Skeletal muscle satellite cell (primary cell): ENCODE measurements at regions not wholly inside any gene's neighbourhood (a gene's known extent, or its start where the extent isn't known, plus 50 kb on each side); places are given as distances from the start of the nearest gene placed in this dataset.

ENCODE experiments used
- H3K27me3 ChIP-seq: 2 replicates; pipeline ENCODE4 v1.7.0; 2013; ENCODE audit warnings: low read length; ENCODE audit not compliant: control insufficient read depth, insufficient read depth
- H3K36me3 ChIP-seq: 2 replicates; pipeline ENCODE4 v1.7.0; 2013; ENCODE audit warnings: mild to moderate bottlenecking, control low read depth, low read length; ENCODE audit not compliant: insufficient read depth
- H3K4me1 ChIP-seq: 2 replicates; pipeline ENCODE4 v1.7.0; 2013; ENCODE audit warnings: low read length; ENCODE audit not compliant: control insufficient read depth, insufficient read depth
- H3K4me2 ChIP-seq: 2 replicates; pipeline ENCODE4 v1.7.0; 2013; ENCODE audit warnings: mild to moderate bottlenecking, low read length
- H3K4me3 ChIP-seq: 2 replicates; pipeline ENCODE4 v1.7.0; 2013; ENCODE audit warnings: low read length
- H3K9ac ChIP-seq: 2 replicates; pipeline ENCODE4 v1.7.0; 2013; ENCODE audit warnings: mild to moderate bottlenecking, low read depth, low read length, moderate library complexity
- H3K9me3 ChIP-seq: replicated peaks from 2 replicates; pipeline ENCODE4 v1.7.0; 2013; ENCODE audit warnings: mild to moderate bottlenecking, control low read depth, low read length

DNA sequence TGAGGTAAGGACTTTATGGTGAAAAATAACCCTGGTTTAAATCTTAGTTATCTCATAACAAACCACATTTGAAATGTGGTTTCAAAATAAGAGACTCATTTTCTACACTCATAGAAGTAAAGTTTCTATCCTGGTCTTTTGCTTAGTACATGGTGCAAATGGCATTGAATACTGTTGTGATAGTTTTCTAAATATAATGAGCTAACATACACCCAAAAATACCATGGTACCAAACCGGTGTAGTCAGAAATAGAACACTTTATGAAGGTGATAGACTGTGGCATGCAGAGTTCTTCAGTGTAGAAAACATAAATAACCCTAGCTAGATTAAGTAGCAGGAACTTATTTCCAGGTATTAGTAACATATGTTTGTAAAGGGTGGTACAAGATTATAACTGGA lies 629.4 kb downstream of the PLOD2 start:
- no peak overlapping the region for H3K9ac ChIP-seq
- no peak overlapping the region for H3K4me3 ChIP-seq
- H3K4me1 ChIP-seq, result no peaks in the 10 kb centered on the region
- H3K36me3 ChIP-seq, result no peaks in the 10 kb centered on the region
- H3K27me3 ChIP-seq, result no peaks in the 10 kb centered on the region
- H3K9me3 ChIP-seq, result no peaks in the 10 kb centered on the region
- H3K4me2 ChIP-seq, result no peak overlapping the region

DNA sequence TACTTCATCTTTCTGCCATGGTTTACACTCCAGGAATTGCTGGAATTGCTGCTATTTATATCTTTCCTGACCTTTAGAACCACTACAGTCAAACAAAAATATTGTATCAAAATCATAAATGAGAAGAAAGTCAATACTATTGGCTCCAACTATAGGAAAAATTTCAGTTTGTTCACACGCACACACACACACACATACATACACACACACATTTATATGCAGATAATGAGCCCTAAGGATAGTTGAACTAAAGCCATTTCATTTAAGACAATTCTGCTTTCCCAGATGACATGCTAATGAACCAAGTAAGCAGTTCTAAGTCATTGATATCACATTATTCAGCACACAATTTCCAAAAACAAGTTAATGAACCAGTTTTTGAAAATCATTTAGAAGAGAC lies 627.3 kb downstream of the PLOD2 start:
- no peaks in the 10 kb centered on the region for H3K36me3 ChIP-seq
- H3K4me1 ChIP-seq, result no peaks in the 10 kb centered on the region
- H3K4me2 ChIP-seq, result no peak overlapping the region
- H3K9ac ChIP-seq, result no peak overlapping the region
- no peak overlapping the region for H3K4me3 ChIP-seq
- H3K9me3 ChIP-seq, result no peaks in the 10 kb centered on the region
- no peaks in the 10 kb centered on the region for H3K27me3 ChIP-seq

DNA sequence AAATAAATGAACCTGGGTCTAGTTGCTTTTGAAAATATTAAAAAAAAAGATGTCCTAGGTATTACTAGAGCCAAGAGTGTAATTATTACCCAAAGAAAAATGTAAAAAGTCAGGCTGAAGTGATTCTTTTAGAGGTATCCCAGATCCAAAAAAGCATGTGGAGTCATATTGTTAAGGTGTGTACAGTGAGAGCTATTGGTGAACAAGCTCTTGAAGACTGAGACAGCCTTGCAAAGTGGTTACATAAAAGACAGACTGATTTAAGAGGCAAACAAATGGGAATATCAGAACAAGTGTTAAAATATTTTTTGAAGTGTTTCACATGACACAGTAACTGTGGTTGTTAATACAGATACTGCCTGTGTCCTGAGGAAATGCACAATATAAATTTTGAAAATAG lies 624.5 kb downstream of the PLOD2 start:
- H3K4me3 ChIP-seq, result no peak overlapping the region
- H3K4me2 ChIP-seq, result no peak overlapping the region
- no peaks in the 10 kb centered on the region for H3K36me3 ChIP-seq
- H3K9ac ChIP-seq, result no peak overlapping the region
- H3K4me1 ChIP-seq, result no peaks in the 10 kb centered on the region
- no peaks in the 10 kb centered on the region for H3K27me3 ChIP-seq
- H3K9me3 ChIP-seq, result no peaks in the 10 kb centered on the region

DNA sequence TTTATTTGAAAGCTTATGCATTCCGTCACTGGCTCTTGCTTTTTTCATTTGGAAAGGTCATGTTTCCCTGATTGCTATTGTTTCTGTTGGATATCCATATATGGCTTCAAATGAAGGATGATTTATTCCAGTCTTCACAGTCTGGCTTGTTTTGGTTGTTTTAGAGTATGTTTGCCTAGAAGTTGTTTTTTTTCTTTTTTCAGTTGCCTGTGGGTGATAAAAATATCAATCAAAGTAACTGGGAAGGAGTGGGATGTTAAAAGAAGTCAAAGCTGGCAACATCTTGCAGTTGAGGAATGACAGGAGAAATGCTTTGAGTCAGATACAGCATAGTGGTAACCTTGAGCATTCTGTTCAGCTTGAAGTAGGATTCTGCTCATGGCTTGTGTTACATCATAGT lies 610.5 kb downstream of the PLOD2 start:
- Histone ChIP-seq H3K4me1 (no peaks in the 10 kb centered on the region), H3K27me3 (no peaks in the 10 kb centered on the region), H3K4me2 (no peak overlapping the region), H3K9ac (no peak overlapping the region), H3K4me3 (no peak overlapping the region), H3K9me3 (no peaks in the 10 kb centered on the region), H3K36me3 (no peaks in the 10 kb centered on the region)

DNA sequence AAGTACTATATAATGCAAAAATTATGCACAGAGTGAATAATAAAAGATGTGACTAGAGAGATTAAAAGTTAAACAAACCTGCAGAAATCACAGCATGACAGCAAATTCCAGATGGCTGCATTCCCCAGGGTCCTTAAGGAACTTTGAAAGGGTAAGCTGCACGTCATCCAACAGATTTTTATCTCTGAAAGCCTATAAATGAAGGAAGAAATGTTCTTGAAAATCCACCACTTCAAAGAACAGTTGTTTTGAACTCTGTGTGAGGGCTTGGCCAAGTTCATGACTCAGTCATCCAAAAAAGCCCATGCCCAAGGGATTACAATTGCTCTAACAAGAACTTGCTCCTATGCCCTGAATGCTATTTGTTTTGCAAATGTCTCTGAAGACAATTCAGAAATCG lies 603.6 kb downstream of the PLOD2 start:
- Histone ChIP-seq H3K9me3 (no peaks in the 10 kb centered on the region), H3K27me3 (no peaks in the 10 kb centered on the region), H3K4me1 (no peaks in the 10 kb centered on the region), H3K9ac (no peak overlapping the region), H3K36me3 (no peaks in the 10 kb centered on the region), H3K4me2 (no peak overlapping the region), H3K4me3 (no peak overlapping the region)

DNA sequence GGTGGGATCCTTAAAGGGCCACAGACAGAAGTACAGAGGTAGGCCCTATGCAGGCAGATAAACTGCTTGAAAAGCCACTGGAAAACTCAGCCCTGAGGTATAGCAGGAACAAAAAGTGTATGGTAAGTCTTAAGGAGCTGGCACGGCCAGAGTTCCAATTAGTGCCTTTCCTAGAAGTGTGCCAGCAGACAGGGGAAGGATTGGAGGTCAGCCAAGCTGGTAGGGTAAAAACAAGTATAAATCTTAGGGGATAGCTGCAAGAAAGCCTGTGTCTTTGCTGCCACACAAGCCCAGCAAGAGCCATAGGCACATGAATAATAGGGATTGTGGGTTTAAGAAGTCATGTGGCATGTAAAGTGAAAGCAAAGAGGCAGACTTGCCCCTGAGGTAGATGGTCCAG lies 582.5 kb downstream of the PLOD2 start:
- no peaks in the 10 kb centered on the region for H3K9me3 ChIP-seq
- no peaks in the 10 kb centered on the region for H3K4me1 ChIP-seq
- no peak overlapping the region for H3K9ac ChIP-seq
- no peaks in the 10 kb centered on the region for H3K36me3 ChIP-seq
- no peaks in the 10 kb centered on the region for H3K27me3 ChIP-seq
- H3K4me2 ChIP-seq, result no peak overlapping the region
- H3K4me3 ChIP-seq, result no peak overlapping the region

DNA sequence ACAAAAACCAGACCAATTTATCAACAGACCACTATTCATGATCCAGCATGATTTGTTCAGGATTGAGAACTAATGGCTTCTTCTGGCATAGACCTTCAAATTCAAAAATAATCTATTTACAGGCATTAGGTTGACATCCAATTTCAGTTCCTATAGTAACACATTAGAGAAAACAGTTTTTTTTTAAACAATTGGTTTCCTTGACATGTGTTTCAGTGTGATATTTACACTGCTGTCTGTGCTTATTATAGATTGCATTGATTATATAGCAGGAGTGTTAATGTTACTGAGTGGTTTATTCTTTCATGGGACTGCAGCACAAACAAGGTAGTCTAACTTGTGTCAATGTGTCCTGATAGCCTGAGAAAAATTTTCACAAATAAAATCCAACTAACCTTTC lies 579.3 kb downstream of the PLOD2 start:
- H3K4me1 ChIP-seq, result no peaks in the 10 kb centered on the region
- no peaks in the 10 kb centered on the region for H3K9me3 ChIP-seq
- no peak overlapping the region for H3K4me3 ChIP-seq
- no peaks in the 10 kb centered on the region for H3K36me3 ChIP-seq
- no peak overlapping the region for H3K9ac ChIP-seq
- no peak overlapping the region for H3K4me2 ChIP-seq
- no peaks in the 10 kb centered on the region for H3K27me3 ChIP-seq

DNA sequence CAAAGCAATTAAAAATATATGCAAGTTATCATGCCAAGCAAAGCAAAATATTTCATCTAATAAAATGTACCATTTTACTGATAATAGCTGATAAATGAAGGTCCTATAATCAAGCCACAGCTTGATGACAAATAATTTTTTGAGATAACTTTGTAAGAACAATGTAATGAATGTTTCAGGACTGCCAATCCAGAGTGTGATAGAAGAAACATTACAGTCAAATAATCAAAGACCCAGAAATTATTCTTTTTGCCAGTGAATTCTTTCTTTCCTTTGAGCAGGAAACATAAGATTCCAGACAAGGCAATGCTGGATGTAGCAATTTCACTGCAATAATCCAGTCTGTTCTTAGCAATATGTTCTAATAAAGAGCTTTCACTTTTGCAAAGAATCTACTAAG lies 556.1 kb downstream of the PLOD2 start:
- Histone ChIP-seq H3K9me3 (no peaks in the 10 kb centered on the region), H3K36me3 (no peaks in the 10 kb centered on the region), H3K4me1 (no peaks in the 10 kb centered on the region), H3K4me3 (no peak overlapping the region), H3K9ac (no peak overlapping the region), H3K4me2 (no peak overlapping the region), H3K27me3 (no peaks in the 10 kb centered on the region)

DNA sequence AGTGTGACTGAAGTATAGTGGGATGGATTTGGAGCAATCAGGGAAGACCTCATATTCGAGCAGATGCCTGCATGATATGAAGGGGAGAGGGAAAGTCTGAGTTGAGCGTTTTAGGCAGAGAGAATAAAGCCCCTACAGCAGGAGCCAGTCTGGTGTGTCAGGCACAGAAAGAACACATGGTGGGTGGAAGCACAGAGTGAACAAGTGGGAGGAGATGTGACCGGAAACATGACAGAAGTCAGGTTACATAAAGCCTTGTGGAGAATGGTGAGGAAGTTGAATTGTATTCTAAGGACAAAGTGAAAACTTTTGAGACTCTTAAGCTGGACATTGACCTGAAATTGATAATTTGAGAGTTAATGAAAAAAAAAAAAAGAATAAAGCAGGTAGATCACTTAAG lies 541.0 kb downstream of the PLOD2 start:
- H3K9me3 ChIP-seq, result no peaks in the 10 kb centered on the region
- no peak overlapping the region for H3K4me2 ChIP-seq
- no peaks in the 10 kb centered on the region for H3K4me1 ChIP-seq
- H3K9ac ChIP-seq, result no peak overlapping the region
- no peaks in the 10 kb centered on the region for H3K27me3 ChIP-seq
- no peaks in the 10 kb centered on the region for H3K36me3 ChIP-seq
- H3K4me3 ChIP-seq, result no peak overlapping the region

DNA sequence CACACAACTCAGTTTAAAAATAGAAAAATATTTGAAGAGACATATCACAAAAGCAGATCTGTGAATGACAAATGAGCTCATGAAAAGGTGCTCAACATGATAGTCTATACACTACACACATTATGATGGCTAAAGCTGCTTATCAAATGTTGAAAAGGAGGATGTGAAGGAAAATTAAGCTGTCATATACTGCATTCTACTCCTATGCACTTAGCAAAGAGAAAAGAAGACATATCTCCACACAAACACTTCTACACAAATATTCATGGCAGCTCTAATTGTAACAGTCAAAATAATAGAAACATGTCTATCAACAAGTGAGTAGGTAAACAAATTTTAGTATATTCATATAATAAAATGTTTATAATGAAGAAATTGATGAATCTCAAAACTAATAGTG lies 540.5 kb downstream of the PLOD2 start:
- H3K4me2 ChIP-seq, result no peak overlapping the region
- no peaks in the 10 kb centered on the region for H3K27me3 ChIP-seq
- H3K4me3 ChIP-seq, result no peak overlapping the region
- H3K4me1 ChIP-seq, result no peaks in the 10 kb centered on the region
- H3K9me3 ChIP-seq, result no peaks in the 10 kb centered on the region
- H3K36me3 ChIP-seq, result no peaks in the 10 kb centered on the region
- no peak overlapping the region for H3K9ac ChIP-seq

DNA sequence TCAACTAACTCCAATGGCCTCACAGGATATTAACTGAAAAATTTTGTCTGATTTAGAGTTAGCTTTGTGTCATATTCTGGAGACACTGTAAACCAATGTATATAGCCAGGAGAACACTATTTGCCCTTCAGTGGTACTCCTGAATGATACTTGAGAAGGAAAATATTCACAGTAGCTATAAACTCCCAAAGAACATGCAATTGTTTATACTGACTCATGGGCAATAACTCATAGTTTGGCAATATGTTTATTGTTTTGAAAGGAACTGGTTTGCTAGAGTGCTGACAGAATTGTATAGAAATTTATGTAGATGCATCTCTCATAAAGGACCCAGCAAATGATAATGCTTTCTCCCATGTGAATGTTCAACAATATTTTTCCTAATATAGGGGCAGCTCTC lies 537.6 kb downstream of the PLOD2 start:
- H3K4me1 ChIP-seq, result no peaks in the 10 kb centered on the region
- H3K27me3 ChIP-seq, result no peaks in the 10 kb centered on the region
- no peaks in the 10 kb centered on the region for H3K9me3 ChIP-seq
- H3K36me3 ChIP-seq, result no peaks in the 10 kb centered on the region
- H3K4me2 ChIP-seq, result no peak overlapping the region
- no peak overlapping the region for H3K4me3 ChIP-seq
- H3K9ac ChIP-seq, result no peak overlapping the region

DNA sequence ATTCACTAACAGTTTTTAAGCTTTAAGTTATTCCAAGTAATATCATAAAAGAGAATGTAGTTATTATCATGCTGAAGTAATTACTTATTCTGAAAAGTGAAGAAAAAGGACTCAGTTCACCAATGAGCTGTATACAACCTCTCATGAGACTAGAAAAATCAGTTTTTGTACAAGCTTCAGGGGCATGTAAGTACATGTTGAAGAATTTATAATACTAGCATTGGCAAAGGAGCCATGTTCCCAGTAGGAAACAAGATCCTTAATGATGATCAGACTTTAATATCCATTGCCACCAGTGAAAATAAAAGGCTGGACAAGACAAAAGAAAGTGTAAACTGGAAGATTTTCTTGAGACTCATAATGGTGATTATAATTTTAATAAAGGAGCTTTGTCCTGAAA lies 532.8 kb downstream of the PLOD2 start:
- Histone ChIP-seq H3K27me3 (no peaks in the 10 kb centered on the region), H3K9ac (no peak overlapping the region), H3K36me3 (no peaks in the 10 kb centered on the region), H3K4me3 (no peak overlapping the region), H3K4me2 (no peak overlapping the region), H3K4me1 (no peaks in the 10 kb centered on the region), H3K9me3 (no peaks in the 10 kb centered on the region)

DNA sequence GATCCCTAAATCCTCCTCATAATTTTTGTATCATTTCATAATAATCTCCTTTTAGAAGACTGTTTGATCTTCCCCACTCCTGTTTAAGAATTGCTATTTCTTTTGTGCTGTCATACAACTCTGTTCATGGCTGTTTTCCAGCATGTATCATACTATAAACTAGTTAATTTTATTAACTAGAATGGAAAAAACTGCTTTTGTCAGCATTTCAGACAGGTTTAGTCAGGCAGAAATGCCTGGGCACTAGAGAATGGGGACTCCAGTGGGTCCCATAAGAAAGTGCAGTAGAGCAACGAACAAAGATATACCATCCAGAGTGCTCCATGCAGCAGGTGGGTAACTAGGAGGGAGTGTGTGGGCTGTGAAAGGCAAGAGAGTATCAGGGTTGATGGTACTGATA lies 523.9 kb downstream of the PLOD2 start:
- no peaks in the 10 kb centered on the region for H3K36me3 ChIP-seq
- H3K9me3 ChIP-seq, result no peaks in the 10 kb centered on the region
- H3K4me3 ChIP-seq, result no peak overlapping the region
- no peak overlapping the region for H3K9ac ChIP-seq
- no peaks in the 10 kb centered on the region for H3K4me1 ChIP-seq
- no peak overlapping the region for H3K4me2 ChIP-seq
- H3K27me3 ChIP-seq, result no peaks in the 10 kb centered on the region
